Hepatocyte (in vitro differentiated cells): ENCODE measurements at regions not wholly inside any gene's neighbourhood (a gene's known extent, or its start where the extent isn't known, plus 50 kb on each side); places are given as distances from the start of the nearest gene placed in this dataset.

Experiments
- DNase-seq: peaks from one replicate; pipeline ENCODE4 v3.0.0-alpha.2; 2016; ENCODE audit warnings: low spot score
- H2AFZ ChIP-seq: fragments of 200-600 bp; sonication (generic); 2 replicates; pipeline ENCODE4 v1.6.0; 2016; ENCODE audit warnings: antibody characterized with exemption, mild to moderate bottlenecking
- H3K27ac ChIP-seq: fragments of 200-600 bp; sonication (generic); 2 replicates; pipeline ENCODE4 v1.5.1; 2016; ENCODE audit warnings: mild to moderate bottlenecking
- H3K27me3 ChIP-seq: fragments of 200-600 bp; sonication (generic); 2 replicates; pipeline ENCODE4 v1.6.1; 2016
- H3K36me3 ChIP-seq: fragments of 200-600 bp; sonication (generic); replicated peaks from 2 replicates; pipeline ENCODE4 v1.5.1; 2016; ENCODE audit warnings: low read depth; ENCODE audit not compliant: insufficient read depth
- H3K4me1 ChIP-seq: fragments of 200-600 bp; sonication (generic); 2 replicates; pipeline ENCODE4 v1.5.1; 2016; ENCODE audit warnings: mild to moderate bottlenecking, moderate library complexity; ENCODE audit not compliant: insufficient read depth
- H3K4me2 ChIP-seq: fragments of 200-600 bp; sonication (generic); 2 replicates; pipeline ENCODE4 v1.6.0; 2016
- H3K4me3 ChIP-seq: fragments of 200-600 bp; sonication (generic); 2 replicates; pipeline ENCODE4 v1.5.1; 2016; ENCODE audit warnings: mild to moderate bottlenecking
- H3K79me2 ChIP-seq: fragments of 200-600 bp; sonication (generic); 2 replicates; pipeline ENCODE4 v1.6.0; 2017; ENCODE audit warnings: mild to moderate bottlenecking
- H3K9me2 ChIP-seq: fragments of 200-600 bp; sonication (generic); replicated peaks from 2 replicates; pipeline ENCODE4 v1.6.0; 2017; ENCODE audit warnings: mild to moderate bottlenecking; ENCODE audit not compliant: insufficient read depth
- H3K9me3 ChIP-seq: fragments of 200-600 bp; sonication (generic); 2 replicates; pipeline ENCODE4 v1.5.1; 2016; ENCODE audit warnings: low read depth, mild to moderate bottlenecking
- H4K20me1 ChIP-seq: fragments of 200-600 bp; sonication (generic); 2 replicates; pipeline ENCODE4 v1.6.0; 2016; ENCODE audit warnings: mild to moderate bottlenecking; ENCODE audit not compliant: insufficient read depth, poor library complexity, severe bottlenecking
- EZH2 ChIP-seq: fragments of 200-600 bp; sonication (generic); IDR thresholded peaks from 2 replicates; pipeline ENCODE4 v1.6.1; 2016; ENCODE audit warnings: antibody characterized with exemption, mild to moderate bottlenecking, borderline replicate concordance
- EZH2phosphoT487 ChIP-seq: fragments of 200-600 bp; sonication (generic); IDR thresholded peaks from one replicate; pipeline ENCODE4 v1.6.1; 2018; ENCODE audit warnings: antibody characterized with exemption, mild to moderate bottlenecking, low read depth, moderate library complexity; ENCODE audit not compliant: unreplicated experiment, severe bottlenecking
- WGBS: methylation state at CpG from one replicate; pipeline ENCODE4 v1.1.6; 2016; ENCODE audit warnings: low lambda C conversion rate; ENCODE audit errors: missing lambda C conversion rate; 5-methylcytosine and 5-hydroxymethylcytosine counted together
- TF ChIP-seq, protein P1 (sequence below): fragments of 200-600 bp; sonication (generic); IDR thresholded peaks from 2 replicates; pipeline ENCODE4 v1.5.1; 2016; ENCODE audit warnings: antibody characterized with exemption, mild to moderate bottlenecking; ENCODE audit not compliant: poor library complexity

DNA sequence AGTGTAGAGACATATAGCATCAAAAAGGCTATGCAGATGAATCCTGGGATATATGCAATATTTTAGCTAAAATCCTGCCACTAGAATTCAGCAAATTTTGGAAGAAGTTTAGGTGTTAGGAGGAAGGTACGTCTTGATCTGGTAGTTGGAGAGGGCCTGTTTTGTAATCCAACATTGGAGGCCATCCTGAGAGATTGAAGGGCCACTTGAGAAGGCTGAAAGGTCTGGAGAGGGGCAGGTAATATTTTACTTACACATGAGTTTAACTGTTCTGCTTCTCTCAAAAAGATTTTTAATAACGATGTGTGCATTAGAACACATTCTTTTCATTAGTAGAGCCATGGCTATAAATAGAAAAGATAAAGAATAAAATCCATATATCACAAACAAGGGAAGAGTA is 422.1 kb downstream of the RAB38 start:
- H3K27me3 ChIP-seq, result no peaks in the 10 kb centered on the region
- no peak for DNase-seq
- WGBS, result 71% methylated on average over 2 of the region's 2 CpGs
- H3K27ac ChIP-seq, result no peak overlapping the region
- no peaks in the 10 kb centered on the region for H4K20me1 ChIP-seq
- H3K36me3 ChIP-seq, result no peaks in the 10 kb centered on the region
- H3K4me1 ChIP-seq, result no peaks in the 10 kb centered on the region
- H2AFZ ChIP-seq, result no peak overlapping the region
- H3K79me2 ChIP-seq, result no peaks in the 10 kb centered on the region
- TF ChIP-seq, protein P1, sequence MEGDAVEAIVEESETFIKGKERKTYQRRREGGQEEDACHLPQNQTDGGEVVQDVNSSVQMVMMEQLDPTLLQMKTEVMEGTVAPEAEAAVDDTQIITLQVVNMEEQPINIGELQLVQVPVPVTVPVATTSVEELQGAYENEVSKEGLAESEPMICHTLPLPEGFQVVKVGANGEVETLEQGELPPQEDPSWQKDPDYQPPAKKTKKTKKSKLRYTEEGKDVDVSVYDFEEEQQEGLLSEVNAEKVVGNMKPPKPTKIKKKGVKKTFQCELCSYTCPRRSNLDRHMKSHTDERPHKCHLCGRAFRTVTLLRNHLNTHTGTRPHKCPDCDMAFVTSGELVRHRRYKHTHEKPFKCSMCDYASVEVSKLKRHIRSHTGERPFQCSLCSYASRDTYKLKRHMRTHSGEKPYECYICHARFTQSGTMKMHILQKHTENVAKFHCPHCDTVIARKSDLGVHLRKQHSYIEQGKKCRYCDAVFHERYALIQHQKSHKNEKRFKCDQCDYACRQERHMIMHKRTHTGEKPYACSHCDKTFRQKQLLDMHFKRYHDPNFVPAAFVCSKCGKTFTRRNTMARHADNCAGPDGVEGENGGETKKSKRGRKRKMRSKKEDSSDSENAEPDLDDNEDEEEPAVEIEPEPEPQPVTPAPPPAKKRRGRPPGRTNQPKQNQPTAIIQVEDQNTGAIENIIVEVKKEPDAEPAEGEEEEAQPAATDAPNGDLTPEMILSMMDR, result no peak
- TF ChIP-seq EZH2phosphoT487 (no peak), EZH2 (no peak)
- H3K4me3 ChIP-seq, result no peak overlapping the region
- H3K9me2 ChIP-seq, result no peaks in the 10 kb centered on the region
- no peak overlapping the region for H3K4me2 ChIP-seq
- H3K9me3 ChIP-seq, result no peaks in the 10 kb centered on the region

DNA sequence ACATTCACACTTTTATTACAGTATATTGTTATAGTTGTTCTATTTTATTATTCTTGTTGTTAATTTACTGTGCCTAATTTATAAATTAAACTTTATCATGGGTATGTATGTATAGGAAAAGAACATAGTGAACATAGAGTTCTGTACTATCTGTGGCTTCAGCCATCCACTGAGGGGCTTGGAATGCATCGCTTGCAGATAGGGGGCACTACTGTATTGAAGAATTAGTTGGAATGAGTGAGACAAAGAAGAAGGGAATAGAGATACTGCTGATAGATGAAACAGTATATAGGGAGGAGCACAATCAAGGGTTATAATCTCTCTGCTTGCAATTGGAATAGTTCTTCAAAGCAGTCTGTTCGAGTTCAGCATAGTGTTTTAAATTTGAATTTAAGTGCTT is 432.2 kb downstream of the RAB38 start:
- Histone ChIP-seq H3K36me3 (no peaks in the 10 kb centered on the region), H3K4me1 (no peaks in the 10 kb centered on the region), H3K4me2 (no peak overlapping the region), H3K9me2 (no peaks in the 10 kb centered on the region), H2AFZ (no peak overlapping the region), H3K27me3 (no peaks in the 10 kb centered on the region), H3K27ac (no peak overlapping the region), H3K79me2 (no peaks in the 10 kb centered on the region), H4K20me1 (no peaks in the 10 kb centered on the region), H3K9me3 (no peaks in the 10 kb centered on the region), H3K4me3 (no peak overlapping the region)
- no peak for DNase-seq
- 45% methylated on average over 2 of the region's 2 CpGs for WGBS
- TF ChIP-seq EZH2 (no peak), EZH2phosphoT487 (no peak)
- TF ChIP-seq, protein P1, result peak; percentile 11

DNA sequence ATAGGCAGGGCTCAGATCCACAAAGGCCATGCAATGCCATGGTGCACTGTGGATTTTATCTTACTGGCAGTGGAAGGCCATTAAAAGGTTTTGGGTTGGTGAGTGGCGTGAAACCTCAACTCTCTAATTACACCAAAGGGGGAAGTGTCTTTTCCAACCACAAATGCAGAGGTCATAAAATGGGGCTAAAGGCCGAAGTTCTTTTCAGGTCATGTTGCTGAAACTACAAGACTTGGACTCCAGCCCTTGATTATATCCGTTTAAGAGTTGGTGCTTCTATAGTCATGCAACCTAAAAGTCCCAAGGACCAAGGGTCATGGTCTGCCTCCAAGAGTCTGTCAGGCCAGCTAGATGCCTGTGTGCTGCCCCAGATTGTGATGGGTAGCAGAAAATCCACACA is 434.3 kb downstream of the RAB38 start:
- Histone ChIP-seq H3K9me3 (no peaks in the 10 kb centered on the region), H2AFZ (no peak overlapping the region), H3K9me2 (no peaks in the 10 kb centered on the region), H3K27me3 (no peaks in the 10 kb centered on the region), H3K36me3 (no peaks in the 10 kb centered on the region), H3K4me3 (no peak overlapping the region), H3K79me2 (no peaks in the 10 kb centered on the region), H4K20me1 (no peaks in the 10 kb centered on the region), H3K4me2 (no peak overlapping the region), H3K27ac (no peak overlapping the region), H3K4me1 (no peaks in the 10 kb centered on the region)
- DNase-seq, result no peak
- TF ChIP-seq EZH2phosphoT487, result no peak
- TF ChIP-seq, protein P1, result no peak
- TF ChIP-seq EZH2, result no peak
- 74% methylated on average over 3 of the region's 3 CpGs for WGBS

DNA sequence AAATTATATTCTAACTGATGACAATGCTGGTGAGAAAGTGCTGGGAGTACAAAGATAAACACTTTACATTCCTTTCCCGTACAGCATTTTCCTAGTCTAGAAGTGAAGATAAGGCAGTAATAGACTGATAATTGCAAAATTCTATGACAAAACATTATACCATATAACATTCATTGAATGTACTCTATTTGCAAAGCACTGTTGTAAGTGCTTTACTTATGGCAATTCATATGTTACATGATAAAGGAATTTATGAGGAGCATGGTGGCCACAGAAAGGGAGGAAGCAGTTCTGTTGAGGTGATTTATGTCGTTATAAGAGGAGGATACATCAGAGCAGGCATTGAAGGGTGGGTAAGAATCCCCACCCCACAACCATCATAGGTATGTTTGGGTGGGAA is 434.8 kb downstream of the RAB38 start:
- Histone ChIP-seq H3K4me3 (no peak overlapping the region), H3K36me3 (no peaks in the 10 kb centered on the region), H2AFZ (no peak overlapping the region), H3K27ac (no peak overlapping the region), H3K27me3 (no peaks in the 10 kb centered on the region), H3K9me3 (no peaks in the 10 kb centered on the region), H4K20me1 (no peaks in the 10 kb centered on the region), H3K4me2 (no peak overlapping the region), H3K79me2 (no peaks in the 10 kb centered on the region), H3K4me1 (no peaks in the 10 kb centered on the region), H3K9me2 (no peaks in the 10 kb centered on the region)
- DNase-seq, result no peak
- TF ChIP-seq, protein P1, result no peak
- TF ChIP-seq EZH2 (no peak), EZH2phosphoT487 (no peak)
- 44% methylated on average over 2 of the region's 2 CpGs for WGBS
